AG04450 (cell line): ENCODE measurements at regions not wholly inside any gene's neighbourhood (a gene's known extent, or its start where the extent isn't known, plus 50 kb on each side); places are given as distances from the start of the nearest gene placed in this dataset. TPM values are rescaled to one million over a fixed set of nuclear protein-coding genes. Genes with fewer than 3 reads are reported as not detected.

Experiments
- CTCF ChIA-PET: fragments of 300-600, 350-600 bp; formaldehyde crosslinking; extraction: SDS; loops from one replicate; lab custom pipeline; 2022; ENCODE audit warnings: antibody characterized with exemption, inconsistent platforms; lab: Charles Lee
- POLR2A ChIA-PET: fragments of 350-600 bp; formaldehyde crosslinking; extraction: SDS; loops from one replicate; lab custom pipeline; 2021; ENCODE audit warnings: antibody characterized with exemption, inconsistent platforms; lab: Yijun Ruan, JAX
- DNase-seq: peaks from one replicate; pipeline ENCODE4 v3.0.0-alpha.2; 2011; ENCODE audit warnings: low read depth, low spot score
- H3K27ac ChIP-seq: one replicate; pipeline ENCODE4 v1.5.1; 2012; ENCODE audit warnings: low read depth, low read length, control low read depth
- H3K27me3 ChIP-seq: one replicate; pipeline ENCODE4 v1.6.0; 2012; ENCODE audit warnings: low read length; ENCODE audit not compliant: control insufficient read depth, insufficient read depth
- H3K4me3 ChIP-seq: 2 replicates; pipeline ENCODE4 v1.5.1; 2011; ENCODE audit warnings: mild to moderate bottlenecking, low read depth, low read length, control low read depth
- H3K9me3 ChIP-seq: 2 replicates; pipeline ENCODE4 v1.5.1; 2012; ENCODE audit warnings: low read length; ENCODE audit not compliant: control insufficient read depth, insufficient read depth
- CTCF ChIP-seq: IDR thresholded peaks from 2 replicates; pipeline ENCODE4 v1.5.1; 2011; ENCODE audit warnings: low read depth, low read length, control low read depth, inconsistent platforms
- small RNA-seq: library from RNA; depleted of rRNA; stranded (forward); fragments of <200 nt; gene quantifications from one replicate; pipeline ENCODE3, GENCODE V24; 2012; ENCODE audit warnings: low read depth; ENCODE audit not compliant: insufficient read length

DNA sequence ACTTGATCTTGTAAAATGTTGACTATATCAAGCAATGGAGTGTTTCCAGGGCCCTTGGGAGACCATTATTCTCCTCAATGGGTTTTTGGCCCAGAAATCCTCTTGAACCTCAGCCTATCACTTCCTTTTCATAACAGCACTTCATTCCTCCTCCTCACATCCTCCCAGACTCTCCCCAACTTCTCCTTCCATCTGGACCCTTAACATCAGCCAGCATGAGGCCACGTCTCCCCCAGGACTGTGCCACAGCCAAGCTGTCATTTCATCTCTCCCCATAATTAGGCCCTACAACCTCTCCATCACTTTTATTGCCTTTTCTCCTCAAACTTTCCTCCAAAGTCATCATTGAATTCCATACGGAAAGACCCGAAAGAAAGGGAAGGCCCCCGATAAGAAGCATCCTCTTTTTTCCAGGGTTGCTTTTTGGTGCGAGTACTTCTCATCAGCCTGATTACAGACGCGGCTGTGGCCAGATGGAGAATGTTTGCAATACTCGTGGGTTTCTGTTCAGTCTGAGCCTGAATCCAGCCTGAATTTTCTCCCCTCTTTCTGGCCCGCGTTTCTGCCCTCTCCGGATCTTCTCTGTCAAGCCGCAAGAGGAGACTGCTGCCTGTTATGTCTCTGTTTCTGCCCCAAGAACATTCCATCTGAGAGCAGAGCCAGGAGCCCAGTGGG, 52.7 kb upstream of the SLC25A33 start:
- TF ChIP-seq CTCF = no peak
- Histone ChIP-seq H3K27ac (no peak overlapping the region), H3K4me3 (no peak overlapping the region), H3K9me3 (no peaks in the 10 kb centered on the region), H3K27me3 (peaks cover 8% of the 10 kb centered on the region)
- POLR2A ChIA-PET = no interaction called here
- CTCF ChIA-PET = interaction anchor here (0.7 to 0.8 kb wide), 2 partner anchors 12 to 569 kb away, joined by 3 read pairs; no protein-coding TSS in a partner anchor
- DNase-seq = no peak

Small RNAs in the stretch of these regions (small RNA-seq; reads per million reads assigned to genes)
- not detected for gene RNA5SP40
